NCI-H2107 treated with DMSO at 0.1 percent for 48 hours (cell line): ENCODE measurements at regions not wholly inside any gene's neighbourhood (a gene's known extent, or its start where the extent isn't known, plus 50 kb on each side); places are given as distances from the start of the nearest gene placed in this dataset.
"Not testable (repeated sequence)": the region's sequence is repeated elsewhere in the genome, so short reads cannot be mapped to it uniquely, and the experiment has no call there.

Experiments used
- DNase-seq: peaks from one replicate; lab custom pipeline; 2025; ENCODE audit not compliant: unreplicated experiment; lab: John Stamatoyannopoulos, UW

- no peak for DNase-seq
These were observed 903.7 kb downstream of the BRD1 start for GRCh38 chr22:48923996-48924395.

GRCh38 chr22:48923165-48923865 is 904.4 kb downstream of the BRD1 start:
- no peak for DNase-seq

GRCh38 chr22:48921411-48921903 is 906.2 kb downstream of the BRD1 start:
- no peak for DNase-seq

GRCh38 chr22:48920776-48921241 is 906.9 kb downstream of the BRD1 start:
- DNase-seq = no peak

- DNase-seq = no peak
These were observed 907.7 kb downstream of the BRD1 start for GRCh38 chr22:48919851-48920589.

- peak; percentile 61 for DNase-seq
These were observed 908.5 kb downstream of the BRD1 start for GRCh38 chr22:48919187-48919590.

GRCh38 chr22:48918585-48919186 is 909.0 kb downstream of the BRD1 start:
- DNase-seq = no peak

GRCh38 chr22:48912356-48913066 is 915.2 kb downstream of the BRD1 start:
- DNase-seq = not testable (repeated sequence)

GRCh38 chr22:48911647-48912046 is 916.0 kb downstream of the BRD1 start:
- not testable (repeated sequence) for DNase-seq

GRCh38 chr22:48911067-48911466 is 916.6 kb downstream of the BRD1 start:
- DNase-seq = not testable (repeated sequence)

GRCh38 chr22:48908547-48908946 is 919.1 kb downstream of the BRD1 start:
- DNase-seq = no peak

GRCh38 chr22:48907591-48907990 is 920.1 kb downstream of the BRD1 start:
- no peak for DNase-seq

- DNase-seq = no peak
These were observed 921.3 kb downstream of the BRD1 start for GRCh38 chr22:48906216-48906835.

GRCh38 chr22:48905206-48905975 is 922.3 kb downstream of the BRD1 start:
- DNase-seq = no peak

- DNase-seq = no peak
These were observed 924.6 kb downstream of the BRD1 start for GRCh38 chr22:48902983-48903650.

- no peak for DNase-seq
These were observed 925.4 kb downstream of the BRD1 start for GRCh38 chr22:48902001-48902869.

GRCh38 chr22:48901324-48901723 is 926.3 kb downstream of the BRD1 start:
- DNase-seq = no peak

- DNase-seq = no peak
These were observed 927.0 kb downstream of the BRD1 start for GRCh38 chr22:48900626-48901025.

- DNase-seq = no peak
These were observed 927.4 kb downstream of the BRD1 start for GRCh38 chr22:48900327-48900597.
